Muscle of arm (tissue), 1 donor: ENCODE measurements at regions not wholly inside any gene's neighbourhood (a gene's known extent, or its start where the extent isn't known, plus 50 kb on each side); places are given as distances from the start of the nearest gene placed in this dataset.
"Not testable (repeated sequence)": the region's sequence is repeated elsewhere in the genome, so short reads cannot be mapped to it uniquely, and the experiment has no call there.

Experiments
- DNase-seq: peaks from one replicate; pipeline ENCODE4 v3.0.0-alpha.2; 2013

DNA sequence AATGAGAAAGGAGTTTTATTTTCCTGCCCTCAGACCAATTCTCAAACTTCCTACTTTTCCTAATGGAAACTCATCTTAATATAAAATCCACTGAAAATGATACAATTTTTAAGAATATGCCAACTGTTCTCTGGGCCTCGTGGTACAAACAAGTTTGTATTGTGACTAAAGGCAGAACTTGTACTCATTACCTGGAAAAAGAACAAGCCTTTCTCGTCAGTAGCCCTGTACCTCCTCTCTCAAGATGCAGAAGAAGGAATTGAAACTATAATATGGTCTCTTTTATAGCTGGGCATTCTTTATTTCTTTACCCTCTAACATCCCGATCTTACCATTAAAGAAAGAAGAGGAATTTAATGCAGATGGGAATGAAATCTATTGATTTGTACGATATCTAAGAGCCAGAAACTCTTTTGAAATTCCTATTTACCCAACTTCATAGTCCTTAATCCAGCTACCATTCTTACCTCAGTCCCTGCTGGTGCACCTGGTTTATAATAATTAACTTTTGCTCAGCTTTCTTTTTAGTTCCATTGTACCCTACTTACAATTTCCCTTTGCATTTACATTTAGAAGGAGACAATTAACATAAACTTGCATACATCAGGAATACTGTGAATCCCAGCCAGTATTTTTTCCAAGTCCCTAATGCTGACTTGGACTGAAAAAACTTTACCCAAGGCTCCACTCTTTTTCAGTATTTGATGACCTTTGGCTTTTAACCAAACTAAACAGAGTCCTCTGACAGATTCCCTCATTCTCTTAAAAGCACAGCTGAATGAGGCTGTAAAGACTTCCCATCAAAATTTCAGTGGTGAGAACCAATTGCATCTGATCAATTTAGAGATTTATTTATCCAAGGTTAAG, 1162.4 kb downstream of the BRINP3 start:
- DNase-seq, result no peak

DNA sequence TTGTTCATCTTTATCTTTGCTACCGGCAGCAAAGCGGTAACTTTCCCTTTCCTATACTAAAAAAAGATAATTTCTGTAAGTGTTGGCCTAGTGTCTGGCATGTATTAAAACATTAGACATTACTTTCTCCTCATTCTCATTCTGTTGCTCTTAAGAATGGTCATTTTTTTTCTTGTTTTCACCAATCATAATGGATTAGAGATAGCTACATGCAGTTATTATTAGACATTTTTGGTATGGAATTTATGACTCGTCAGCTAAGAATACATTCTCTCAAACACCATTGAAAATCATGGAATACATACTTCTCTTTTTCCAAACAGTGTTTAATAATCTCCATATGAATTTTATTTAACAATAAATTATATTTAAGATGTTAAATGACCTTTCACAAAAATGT, 1154.6 kb downstream of the BRINP3 start:
- no peak for DNase-seq

DNA sequence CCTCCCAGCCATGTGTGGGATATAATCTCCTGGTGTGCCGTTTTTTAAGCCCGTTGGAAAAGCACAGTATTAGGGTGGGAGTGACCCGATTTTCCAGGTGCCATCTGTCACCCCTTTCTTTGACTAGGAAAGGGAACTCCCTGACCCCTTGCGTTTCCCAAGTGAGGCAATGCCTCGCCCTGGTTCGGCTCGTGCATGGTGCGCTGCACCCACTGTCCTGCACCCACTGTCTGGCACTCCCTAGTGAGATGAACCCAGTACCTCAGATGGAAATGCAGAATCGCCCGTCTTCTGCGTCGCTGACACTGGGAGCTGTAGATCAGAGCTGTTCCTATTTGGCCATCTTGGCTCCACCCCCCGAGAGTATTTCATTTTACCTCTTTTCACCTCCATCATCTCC, 1146.6 kb downstream of the BRINP3 start:
- not testable (repeated sequence) for DNase-seq

DNA sequence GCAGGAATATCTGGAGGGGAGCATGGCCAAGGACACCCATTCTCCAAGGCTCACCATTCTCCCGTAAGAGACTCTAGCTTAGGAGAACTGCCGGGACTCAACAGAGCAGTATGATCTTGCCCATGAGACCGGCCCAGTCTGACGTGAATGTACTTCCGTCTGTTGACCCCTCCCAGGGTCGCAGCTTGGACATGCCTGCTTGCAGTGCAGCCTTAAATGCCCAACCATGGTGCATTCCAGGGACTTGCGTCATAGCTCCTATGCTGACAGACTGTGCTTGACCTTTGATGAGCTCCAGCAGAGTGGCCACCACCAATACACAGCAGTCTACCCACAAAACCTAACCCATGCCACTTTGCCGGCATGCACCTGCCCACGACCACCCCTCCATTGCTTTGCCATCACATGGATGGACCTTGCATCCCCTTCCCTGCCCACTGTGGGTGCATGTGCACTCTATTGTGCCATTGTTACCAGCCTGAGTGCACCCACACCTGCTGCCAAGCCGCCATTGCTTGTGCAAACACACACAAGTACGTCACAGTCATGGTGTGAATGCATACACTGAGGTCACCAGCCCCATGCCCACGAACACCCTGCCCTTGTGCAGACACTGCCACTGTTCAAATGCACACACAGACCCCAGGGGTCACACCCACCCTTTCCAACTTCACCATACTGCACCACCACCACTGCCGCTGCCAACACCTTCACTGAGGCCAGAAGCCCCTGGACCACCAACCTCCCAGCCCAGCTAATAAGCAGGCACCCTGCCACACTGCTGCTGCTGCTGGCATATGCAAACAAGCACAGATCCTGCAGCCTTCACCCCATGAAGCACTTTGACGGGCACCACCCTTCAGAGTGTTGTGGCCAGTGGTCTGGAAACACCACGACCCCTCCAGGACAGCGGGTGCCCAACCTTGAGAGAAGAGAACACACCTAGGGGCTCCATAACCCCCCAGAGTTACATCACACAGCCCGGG, 1141.3 kb downstream of the BRINP3 start:
- DNase-seq, result no peak

DNA sequence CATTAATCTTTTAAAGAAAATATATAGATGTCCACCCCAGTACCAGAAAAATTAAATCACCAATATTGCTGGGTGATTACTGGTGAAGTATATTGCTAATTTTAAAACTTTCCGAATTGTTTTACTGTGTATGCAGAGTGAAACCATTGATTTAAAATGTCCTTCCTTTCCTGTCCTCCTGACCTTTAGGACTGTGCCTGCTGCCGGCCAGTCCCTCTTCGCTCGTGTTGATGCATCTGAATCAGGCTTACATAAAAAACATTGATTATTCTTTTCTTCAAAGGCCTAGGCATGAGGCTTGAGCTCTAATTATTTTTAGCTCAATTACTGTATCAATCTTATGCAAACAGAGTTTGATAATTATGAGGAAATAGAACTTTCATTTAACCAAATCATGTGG, 1128.1 kb downstream of the BRINP3 start:
- no peak for DNase-seq

DNA sequence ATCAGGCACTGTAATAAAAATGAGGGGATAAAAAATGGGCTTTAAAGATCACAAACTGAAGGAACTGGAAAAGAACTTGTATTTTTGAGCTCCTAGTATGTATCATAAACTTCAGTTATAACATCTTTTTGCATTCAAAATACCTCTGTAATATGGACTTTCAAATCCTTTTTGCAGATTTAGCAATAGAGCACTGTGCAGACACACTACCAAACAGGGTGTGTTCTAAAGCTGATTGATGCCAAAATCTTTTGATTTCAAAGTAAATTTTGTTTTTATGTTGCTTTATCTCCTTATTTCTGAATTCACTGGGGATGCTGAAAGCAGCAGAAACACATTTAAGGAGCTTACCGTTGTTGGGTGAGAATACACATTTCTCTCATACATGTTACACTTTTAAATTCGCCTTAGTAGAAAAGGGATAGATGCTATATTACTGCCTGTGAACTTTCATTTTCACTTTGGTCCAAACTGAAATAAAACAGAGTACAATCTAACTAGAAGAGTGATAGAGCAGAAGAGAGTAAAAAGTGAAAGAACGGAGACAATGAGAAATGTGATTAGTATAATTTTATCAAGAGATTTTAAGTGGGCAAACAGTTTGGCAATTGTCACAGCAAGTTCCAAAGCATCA, 1126.6 kb downstream of the BRINP3 start:
- no peak for DNase-seq

DNA sequence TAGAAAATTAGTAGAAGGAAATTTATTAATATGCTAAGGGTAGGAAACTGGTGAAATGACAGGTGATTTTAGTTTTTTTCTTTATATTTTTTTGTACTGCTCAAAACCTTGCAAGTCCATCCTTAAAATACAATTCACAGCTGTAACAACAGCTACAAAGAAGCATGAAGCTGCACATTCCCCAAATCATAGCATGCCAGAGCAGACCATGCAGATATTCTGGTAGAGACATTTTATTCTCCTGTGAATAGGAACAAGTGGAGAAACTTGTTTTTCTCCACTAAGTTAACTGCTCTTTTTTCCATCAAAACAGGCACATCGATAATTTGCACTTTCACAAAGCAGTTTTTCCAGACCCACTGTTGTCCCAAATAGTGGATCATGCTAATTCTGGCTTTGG, 1125.7 kb downstream of the BRINP3 start:
- DNase-seq, result no peak

DNA sequence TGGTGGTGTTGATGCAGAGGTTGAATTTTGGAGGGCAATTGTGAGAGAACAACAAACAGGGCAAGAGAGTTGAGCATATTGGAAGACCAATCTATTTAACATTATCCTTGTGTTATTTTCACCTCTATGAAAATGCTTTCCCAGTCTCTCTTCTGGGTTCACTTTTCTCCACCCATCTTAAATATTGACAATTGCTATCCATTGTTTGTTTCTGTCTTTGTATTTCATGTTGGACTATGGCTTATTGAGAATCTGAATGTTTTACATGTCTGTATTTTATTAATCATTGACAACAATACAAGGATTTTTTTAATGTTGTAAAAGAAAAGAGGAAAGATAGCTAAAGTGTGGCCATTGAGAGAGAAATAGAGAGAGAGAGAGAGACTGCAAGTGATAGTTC, 1121.5 kb downstream of the BRINP3 start:
- no peak for DNase-seq

DNA sequence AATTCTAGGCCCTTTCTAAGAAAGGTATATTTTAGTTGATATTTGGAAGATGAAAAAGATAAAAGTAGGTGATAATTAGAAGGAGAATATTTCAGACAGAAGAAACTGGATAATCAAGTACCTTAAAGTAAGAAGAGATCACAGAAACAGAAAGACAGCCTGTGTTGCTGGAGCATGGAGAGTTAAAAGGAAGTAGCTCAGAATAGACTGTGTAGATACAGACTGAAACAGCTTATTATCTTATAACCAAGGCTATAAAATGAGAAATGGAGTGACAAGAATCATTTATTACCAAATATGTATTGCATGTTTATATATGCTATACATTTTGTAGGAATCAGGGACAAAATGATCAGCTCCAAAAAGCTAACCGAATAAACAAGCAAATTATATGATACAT, 1120.3 kb downstream of the BRINP3 start:
- no peak for DNase-seq

DNA sequence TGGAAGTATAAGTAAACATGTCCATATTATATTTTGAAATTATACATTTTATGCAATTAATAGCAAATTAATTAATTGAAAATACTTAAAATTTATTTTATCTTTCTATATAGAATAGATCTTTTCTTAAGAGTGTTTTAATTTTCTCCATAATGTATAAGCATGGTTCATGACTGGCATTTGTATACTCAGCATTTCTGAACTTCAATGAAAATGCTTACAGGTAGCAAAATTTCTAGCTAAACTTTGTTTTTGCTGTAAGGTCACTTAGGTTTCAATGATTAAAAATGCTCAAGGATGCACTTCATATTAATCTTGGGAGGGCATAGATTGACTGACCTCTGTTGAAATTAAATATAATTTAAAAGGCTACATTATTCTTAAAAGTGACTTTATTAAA, 1108.1 kb downstream of the BRINP3 start:
- no peak for DNase-seq

DNA sequence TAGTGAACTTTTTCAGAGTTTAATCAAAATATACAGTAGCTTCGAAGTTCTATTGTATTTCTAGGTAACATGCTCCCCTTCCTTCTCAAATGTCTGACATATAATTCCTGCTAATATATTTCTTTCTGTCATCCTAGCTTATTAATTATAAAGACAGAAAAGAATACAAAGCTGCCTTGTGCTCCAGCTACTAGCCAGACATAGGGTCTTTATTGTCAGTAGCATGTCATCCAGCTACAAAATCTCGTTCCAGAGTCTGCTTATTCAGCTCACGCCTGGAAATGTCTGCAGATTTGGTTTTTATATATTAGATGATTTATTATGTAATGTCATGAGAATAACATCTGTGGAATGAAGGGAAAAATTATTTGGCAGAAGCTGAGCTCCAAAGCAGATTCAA, 1102.8 kb downstream of the BRINP3 start:
- DNase-seq, result peak; percentile 10

DNA sequence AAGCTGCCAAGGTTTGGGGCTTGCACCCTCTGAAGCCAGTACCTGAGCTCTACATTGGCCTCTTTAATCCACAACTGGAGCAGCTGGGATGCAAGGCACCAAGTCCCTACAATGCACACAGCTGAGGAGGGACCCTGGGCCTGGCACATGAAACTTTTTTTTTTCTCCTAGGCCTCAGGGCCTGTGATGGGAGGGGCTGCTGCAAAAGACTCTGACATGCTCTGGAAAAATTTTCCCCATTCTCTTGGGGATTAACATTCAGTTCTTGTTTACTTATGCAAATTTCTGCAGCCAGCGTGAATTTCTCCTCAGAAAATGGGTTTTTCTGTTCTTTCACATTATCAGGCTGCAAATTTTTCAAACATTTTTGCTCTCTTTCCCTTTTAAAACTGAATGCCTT, 1072.2 kb downstream of the BRINP3 start:
- DNase-seq, result no peak

DNA sequence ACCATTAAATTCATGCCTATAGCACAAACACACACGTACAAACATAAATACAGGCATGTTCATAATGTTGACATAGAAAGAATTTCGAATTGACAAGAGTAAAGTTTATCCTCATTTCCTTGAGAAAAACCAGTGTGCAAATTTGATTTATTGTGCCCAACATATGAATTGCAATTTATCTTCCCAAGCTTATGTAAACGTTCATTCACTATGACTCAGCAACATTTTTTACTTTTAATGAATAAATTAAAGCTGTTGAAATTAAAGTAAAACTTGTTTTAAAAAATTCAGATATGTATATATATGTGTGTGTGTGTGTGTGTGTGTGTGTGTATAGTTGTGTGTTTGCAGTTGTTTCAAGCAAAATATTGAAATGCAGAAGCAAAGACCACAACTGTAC, 1067.9 kb downstream of the BRINP3 start:
- no peak for DNase-seq

DNA sequence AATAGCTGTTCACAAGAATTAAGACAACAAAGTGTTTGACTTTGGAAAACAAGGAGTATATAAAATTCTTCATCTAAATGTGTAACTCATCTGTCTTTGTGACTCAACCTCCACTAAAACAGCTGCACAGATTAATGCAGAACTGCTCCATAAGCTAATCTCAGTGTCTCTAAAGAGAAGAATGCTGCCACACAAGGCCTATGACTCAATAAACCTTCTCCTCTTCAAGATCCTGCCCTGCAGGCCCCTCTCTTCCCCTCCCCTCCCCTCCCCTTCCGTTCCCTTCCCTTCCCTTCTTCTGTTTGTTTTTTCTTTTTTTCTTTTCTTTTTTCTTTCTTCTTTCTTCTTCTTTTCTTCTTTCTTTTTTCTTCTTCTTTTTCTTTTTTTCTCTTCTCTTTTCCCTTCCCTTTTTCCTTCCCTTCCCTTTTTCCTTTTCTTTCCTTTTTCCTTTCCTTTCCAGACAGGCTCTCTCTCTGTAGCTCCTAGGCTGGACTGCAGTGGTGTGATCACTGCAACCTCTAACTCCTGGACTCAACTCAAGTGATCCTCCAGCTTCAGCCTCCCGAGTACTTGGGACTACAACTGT, 1052.8 kb downstream of the BRINP3 start:
- DNase-seq, result no peak

DNA sequence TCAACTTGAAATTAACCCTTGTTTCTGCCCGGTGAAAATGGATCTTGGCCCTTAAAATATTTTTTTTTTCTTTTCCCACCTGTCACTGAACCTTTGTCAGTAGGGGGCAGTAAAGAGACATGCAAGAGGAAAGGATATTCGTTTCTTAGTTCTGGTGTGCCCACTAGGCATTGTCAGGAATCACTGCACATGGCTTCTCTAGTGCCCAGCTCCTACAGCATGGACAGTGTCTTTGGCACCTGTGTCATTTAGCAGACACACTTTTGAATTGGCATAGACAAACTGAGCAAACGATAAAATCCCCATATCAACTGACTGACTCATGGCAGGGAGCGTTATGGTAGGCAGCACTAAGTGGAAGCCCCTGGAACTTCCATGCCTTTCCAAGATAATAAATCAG, 1048.1 kb downstream of the BRINP3 start:
- no peak for DNase-seq

DNA sequence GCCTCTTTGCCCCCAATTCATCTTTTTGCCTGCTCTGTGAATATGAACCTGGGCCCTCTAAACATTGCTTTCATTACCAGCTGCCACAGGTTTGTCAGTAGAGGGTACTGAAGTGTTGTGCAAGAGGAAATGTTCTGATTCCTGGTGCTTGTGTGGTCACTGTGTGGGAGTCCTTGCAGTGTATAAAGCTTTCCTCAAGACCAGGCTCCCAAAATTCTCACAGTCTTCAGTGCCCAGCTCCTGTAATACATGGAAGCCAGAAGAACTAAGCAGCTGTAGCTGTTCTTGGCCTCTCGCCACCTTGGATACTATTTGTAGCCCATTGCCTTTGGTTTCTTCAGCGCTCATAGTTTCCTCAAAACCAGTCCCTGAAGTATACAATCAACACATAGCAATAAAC, 1046.2 kb downstream of the BRINP3 start:
- DNase-seq, result peak; percentile 7

DNA sequence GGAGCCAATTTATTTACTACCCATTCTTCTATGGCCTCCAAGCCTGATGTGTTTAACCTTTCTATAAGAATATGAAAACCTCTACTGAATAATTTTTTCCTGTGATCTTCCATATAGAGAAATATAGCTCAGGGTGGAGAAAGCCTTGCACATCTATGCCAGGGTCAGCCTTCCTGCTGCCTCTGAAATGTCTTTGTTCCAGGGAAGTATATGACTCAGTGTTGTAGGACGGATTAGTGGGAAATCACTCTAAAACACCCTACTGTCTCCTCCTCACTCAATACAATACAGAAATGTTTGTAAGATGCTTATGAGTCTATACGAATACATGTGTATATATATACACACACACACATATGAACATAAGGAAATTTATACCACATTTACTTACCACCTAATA, 1044.9 kb downstream of the BRINP3 start:
- no peak for DNase-seq

DNA sequence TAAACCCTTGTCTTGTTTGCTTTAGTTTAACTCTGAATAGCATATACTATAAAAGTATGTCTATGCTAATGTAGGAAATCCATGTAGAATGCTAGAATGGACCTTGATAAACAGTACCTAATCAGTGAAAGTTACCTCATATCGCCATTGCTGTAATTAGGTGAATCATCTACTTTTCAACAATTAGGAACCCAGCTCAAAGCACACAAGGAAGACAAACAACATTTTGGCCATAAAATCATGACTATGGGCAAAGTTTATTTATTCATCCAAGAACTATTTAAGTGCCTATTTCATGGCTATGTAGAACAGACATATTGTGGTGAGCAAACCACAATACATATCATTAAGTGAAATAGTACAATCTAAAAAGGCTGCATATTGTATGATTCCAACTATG, 1043.2 kb downstream of the BRINP3 start:
- DNase-seq, result no peak

DNA sequence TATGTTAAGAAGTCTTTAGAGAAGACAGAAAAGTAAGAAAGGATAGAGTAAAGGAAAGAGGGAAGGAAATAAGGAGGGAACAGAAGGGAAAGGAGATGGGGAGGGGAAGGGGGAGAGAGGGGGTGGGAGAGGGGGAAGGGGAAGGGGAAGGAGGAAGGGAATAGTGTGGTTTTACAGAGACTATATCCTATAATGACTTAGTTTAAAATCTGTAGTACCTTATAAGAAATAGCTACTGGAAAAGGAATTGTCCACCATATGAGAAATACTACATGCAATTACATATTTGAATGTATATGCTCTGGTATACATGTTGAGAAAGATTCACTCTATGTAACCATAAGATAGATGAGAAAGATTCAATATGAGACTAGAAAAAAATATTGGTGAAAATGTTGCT, 1042.3 kb downstream of the BRINP3 start:
- no peak for DNase-seq

DNA sequence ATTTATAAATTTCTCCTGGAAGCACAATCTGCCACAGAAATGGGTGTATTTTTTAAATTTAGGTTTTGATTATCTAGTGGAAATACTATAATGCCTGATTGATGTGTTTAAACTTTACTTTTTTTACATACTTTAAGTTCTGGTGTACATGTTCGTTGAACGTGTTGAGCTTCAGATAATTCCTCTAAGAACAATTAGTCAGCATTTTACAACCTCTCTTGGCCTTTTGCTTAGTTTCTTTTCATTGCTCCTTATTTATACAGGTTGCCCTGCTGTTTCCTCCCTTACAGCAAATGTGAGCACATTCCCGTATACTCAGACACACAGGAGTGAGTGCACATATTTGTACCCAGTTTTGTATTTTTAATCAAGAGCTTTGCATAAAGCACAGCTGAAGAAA, 1038.9 kb downstream of the BRINP3 start:
- no peak for DNase-seq

DNA sequence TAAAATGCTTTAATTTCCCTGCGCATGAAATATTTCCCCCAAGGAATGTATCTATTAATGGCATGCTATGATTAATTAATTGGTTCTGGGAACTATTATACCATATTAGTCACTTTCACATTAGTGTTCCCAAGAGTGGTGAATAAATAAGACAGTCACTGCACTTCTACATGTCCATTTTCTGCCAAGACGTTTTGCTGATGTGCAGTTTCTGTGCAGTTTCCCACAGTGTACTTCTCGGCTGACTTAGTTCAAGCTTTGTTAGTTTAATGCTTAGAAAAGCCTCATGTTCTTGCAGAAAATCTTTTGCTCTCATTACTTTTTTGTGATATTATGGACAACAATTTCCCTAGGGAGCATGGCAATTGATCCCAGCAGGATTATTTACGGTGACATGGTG, 1014.5 kb downstream of the BRINP3 start:
- no peak for DNase-seq

DNA sequence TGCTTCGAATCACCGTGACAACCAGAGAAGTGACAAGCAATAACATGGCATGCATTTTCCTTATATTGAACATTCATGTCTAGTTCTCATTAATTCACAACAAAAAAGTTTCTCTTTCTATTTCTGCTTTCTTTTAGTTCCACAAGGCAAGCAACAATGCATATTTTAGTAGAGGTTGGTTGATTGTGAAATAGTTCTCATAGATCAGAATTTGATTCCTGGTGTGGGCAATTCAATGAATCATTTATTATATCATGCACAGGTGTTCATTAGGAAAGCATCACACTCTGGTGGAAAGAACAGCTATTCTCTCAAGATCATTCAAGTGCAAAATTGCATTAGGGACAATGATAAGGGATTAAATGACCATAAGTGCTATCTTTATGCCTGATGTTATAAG, 980.9 kb downstream of the BRINP3 start:
- no peak for DNase-seq
